ENCODE measurements at regions not wholly inside any gene's neighbourhood (a gene's known extent, or its start where the extent isn't known, plus 50 kb on each side); places are given as distances from the start of the nearest gene placed in this dataset.

- no peak for TF ChIP-seq CTCF (IDR thresholded peaks at IDR 0.05)
- Mint-ChIP-seq H3K36me3 (ENCODE audit: low read depth) (no peaks in the 10 kb centered on the region), H3K27me3 (no peaks in the 10 kb centered on the region), H3K9me3 (no peaks in the 10 kb centered on the region), H3K4me1 (ENCODE audit: low read depth) (no peaks in the 10 kb centered on the region), H3K27ac (no peak overlapping the region), H3K4me3 (no peak overlapping the region)
- POLR2A ChIA-PET: no interaction called here
- CTCF ChIA-PET: no interaction called here
- intact Hi-C loops (cut with micrococcal nuclease): no loop called here
- ATAC-seq (no peak), DNase-seq (no peak)
These were observed 75.8 kb downstream of the CAPZA3 start for GRCh38 chr12:18813753-18814152.

- CTCF ChIA-PET: no interaction called here
- POLR2A ChIA-PET: no interaction called here
- intact Hi-C loops (cut with micrococcal nuclease): no loop called here
- no peaks in the 10 kb centered on the region for H3K27me3 Mint-ChIP-seq
- no peak for TF ChIP-seq CTCF (IDR thresholded peaks at IDR 0.05)
- H3K27ac Mint-ChIP-seq: no peak overlapping the region
- ATAC-seq (no peak), DNase-seq (no peak)
- H3K4me1 Mint-ChIP-seq (ENCODE audit: low read depth): no peaks in the 10 kb centered on the region
- no peak overlapping the region for H3K4me3 Mint-ChIP-seq
- H3K36me3 Mint-ChIP-seq (ENCODE audit: low read depth): no peaks in the 10 kb centered on the region
- H3K9me3 Mint-ChIP-seq: no peaks in the 10 kb centered on the region
These were observed 80.8 kb downstream of the CAPZA3 start for GRCh38 chr12:18818579-18819268.

GRCh38 chr12:18819484-18819883 lies 81.6 kb downstream of the CAPZA3 start:
- Mint-ChIP-seq H3K4me3 (no peak overlapping the region), H3K27ac (no peak overlapping the region), H3K4me1 (ENCODE audit: low read depth) (no peaks in the 10 kb centered on the region), H3K27me3 (no peaks in the 10 kb centered on the region), H3K9me3 (no peaks in the 10 kb centered on the region), H3K36me3 (ENCODE audit: low read depth) (no peaks in the 10 kb centered on the region)
- no peak for DNase-seq
- intact Hi-C loops (cut with micrococcal nuclease): no loop called here
- no peak for ATAC-seq
- TF ChIP-seq CTCF (IDR thresholded peaks at IDR 0.05): no peak
- POLR2A ChIA-PET: no interaction called here
- CTCF ChIA-PET: no interaction called here

DNA sequence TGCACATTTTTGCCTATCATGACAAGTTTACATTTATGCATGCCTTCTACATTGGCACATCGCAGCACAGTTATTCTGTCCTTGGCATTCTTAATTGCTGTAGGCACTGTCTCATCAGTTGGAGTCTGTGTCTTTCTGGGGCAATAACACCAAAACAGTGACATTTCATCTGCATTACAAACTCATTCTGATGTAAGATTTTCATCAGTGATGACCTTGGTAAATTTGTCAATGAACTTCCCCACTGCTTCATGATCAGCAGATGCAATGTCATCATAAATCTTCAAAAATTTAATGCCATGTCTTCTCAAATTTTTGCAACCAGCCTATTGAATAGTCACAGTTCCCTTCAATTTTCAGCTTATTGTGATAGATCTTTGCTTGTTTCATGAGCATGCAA lies 85.5 kb downstream of the CAPZA3 start:
- no peak overlapping the region for H3K27ac Mint-ChIP-seq
- no peaks in the 10 kb centered on the region for H3K27me3 Mint-ChIP-seq
- no peak for TF ChIP-seq CTCF (IDR thresholded peaks at IDR 0.05)
- peaks cover 1% of the 10 kb centered on the region for H3K9me3 Mint-ChIP-seq
- H3K36me3 Mint-ChIP-seq (ENCODE audit: low read depth): no peaks in the 10 kb centered on the region
- no peaks in the 10 kb centered on the region for H3K4me1 Mint-ChIP-seq (ENCODE audit: low read depth)
- H3K4me3 Mint-ChIP-seq: no peak overlapping the region
- ChIA-PET POLR2A (no interaction called here), CTCF (no interaction called here)
- DNase-seq (no peak), ATAC-seq (no peak)
- intact Hi-C loops (cut with micrococcal nuclease): no loop called here

DNA sequence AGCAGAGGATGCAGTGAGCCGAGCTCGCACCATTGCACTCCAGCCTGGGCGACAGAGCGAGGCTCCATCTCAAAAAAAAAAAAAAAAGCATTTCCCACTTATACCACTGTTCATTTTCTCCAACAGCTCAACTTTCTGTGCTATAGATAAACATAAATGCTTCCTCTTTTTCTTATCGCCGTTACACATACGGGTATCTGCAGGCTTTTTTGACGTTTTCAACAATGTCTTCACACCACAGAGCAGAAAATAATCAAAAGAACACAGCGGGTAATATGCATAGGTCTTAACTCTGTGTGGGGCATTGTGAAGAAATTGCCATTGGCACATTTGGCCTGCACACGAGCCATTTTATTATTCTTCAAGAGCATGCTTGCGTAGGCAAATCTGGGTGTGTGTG lies 86.4 kb downstream of the CAPZA3 start:
- ATAC-seq: no peak
- intact Hi-C loops (cut with micrococcal nuclease): no loop called here
- Mint-ChIP-seq H3K27ac (no peak overlapping the region), H3K4me1 (ENCODE audit: low read depth) (no peaks in the 10 kb centered on the region), H3K36me3 (ENCODE audit: low read depth) (no peaks in the 10 kb centered on the region), H3K9me3 (peaks cover 9% of the 10 kb centered on the region), H3K4me3 (no peak overlapping the region), H3K27me3 (no peaks in the 10 kb centered on the region)
- ChIA-PET POLR2A (no interaction called here), CTCF (no interaction called here)
- no peak for TF ChIP-seq CTCF (IDR thresholded peaks at IDR 0.05)
- DNase-seq: no peak

Measured in activated CD8-positive, alpha-beta T cell treated with anti-CD3 and anti-CD28 coated beads for 36 hours (primary cell).